Mucosa of descending colon (tissue), 3 donors: ENCODE measurements at regions not wholly inside any gene's neighbourhood (a gene's known extent, or its start where the extent isn't known, plus 50 kb on each side); places are given as distances from the start of the nearest gene placed in this dataset.

ENCODE experiments used
- ATAC-seq: fragments of 200-7000 bp; cut with Tn5 transposase; one replicate; pipeline ENCODE4 v1.9.1; 2020; ENCODE audit warnings: mild to moderate bottlenecking, moderate library complexity
- DNase-seq, 3 donors: peaks; one replicate each; pipeline ENCODE4 v3.0.0-alpha.2; 2020
- H3K36me3 ChIP-seq: fragments of 200-600 bp; one replicate; pipeline ENCODE4 v1.8.0; 2021; ENCODE audit warnings: low read depth, mild to moderate bottlenecking
- H3K4me1 ChIP-seq: fragments of 200-600 bp; one replicate; pipeline ENCODE4 v1.8.0; 2021; ENCODE audit warnings: low read depth, mild to moderate bottlenecking
- H3K4me3 ChIP-seq: fragments of 200-600 bp; one replicate; pipeline ENCODE4 v1.8.0; 2021; ENCODE audit warnings: mild to moderate bottlenecking
- H3K9me3 ChIP-seq: fragments of 200-600 bp; one replicate; pipeline ENCODE4 v1.8.0; 2021; ENCODE audit warnings: mild to moderate bottlenecking
- intact Hi-C, 2 donors: fragments of 100-400 bp; cut with DNase I in 1 of 2; cut with micrococcal nuclease in 1 of 2; formaldehyde crosslinking; loops; one replicate each; pipeline versions ENCODE4 v1.11.0 to v1.11.1; 2022; cut with DNase I, micrococcal nuclease
- TF ChIP-seq, protein P1 (sequence below): fragments of 200-600 bp; IDR thresholded peaks from one replicate; pipeline ENCODE4 v1.8.0; 2022; ENCODE audit warnings: antibody characterized with exemption, mild to moderate bottlenecking
- donor health status: DM: no; HTN: no; CAD: no; lungs with moderate emphysema.
- donor health status: DM: no; HTN: no; CAD: no.
- donor health status: DM: no; HTN: yes; CAD: no.

DNA sequence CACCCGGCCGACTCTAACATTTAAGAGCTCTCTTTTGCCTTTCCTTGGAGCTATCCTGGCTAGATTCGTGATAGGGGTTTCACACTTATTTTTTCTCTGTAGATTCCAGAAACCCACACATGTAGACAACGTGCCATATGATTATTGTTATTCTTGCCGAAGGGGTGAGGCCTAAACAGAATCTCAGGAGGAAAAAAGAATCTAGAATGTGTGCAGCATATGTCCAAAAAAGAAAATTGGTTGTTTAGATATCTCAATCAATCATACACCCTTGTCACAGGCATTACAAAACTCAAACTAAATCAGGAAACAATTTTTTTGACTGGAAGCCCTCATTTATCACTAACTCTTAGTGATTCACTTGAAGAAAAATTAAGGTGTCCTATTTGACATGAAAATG, 66.9 kb upstream of the TGM3 start:
- DNase-seq (no peak), ATAC-seq (no peak)
- H3K36me3 ChIP-seq, result no peaks in the 10 kb centered on the region
- TF ChIP-seq, protein P1, sequence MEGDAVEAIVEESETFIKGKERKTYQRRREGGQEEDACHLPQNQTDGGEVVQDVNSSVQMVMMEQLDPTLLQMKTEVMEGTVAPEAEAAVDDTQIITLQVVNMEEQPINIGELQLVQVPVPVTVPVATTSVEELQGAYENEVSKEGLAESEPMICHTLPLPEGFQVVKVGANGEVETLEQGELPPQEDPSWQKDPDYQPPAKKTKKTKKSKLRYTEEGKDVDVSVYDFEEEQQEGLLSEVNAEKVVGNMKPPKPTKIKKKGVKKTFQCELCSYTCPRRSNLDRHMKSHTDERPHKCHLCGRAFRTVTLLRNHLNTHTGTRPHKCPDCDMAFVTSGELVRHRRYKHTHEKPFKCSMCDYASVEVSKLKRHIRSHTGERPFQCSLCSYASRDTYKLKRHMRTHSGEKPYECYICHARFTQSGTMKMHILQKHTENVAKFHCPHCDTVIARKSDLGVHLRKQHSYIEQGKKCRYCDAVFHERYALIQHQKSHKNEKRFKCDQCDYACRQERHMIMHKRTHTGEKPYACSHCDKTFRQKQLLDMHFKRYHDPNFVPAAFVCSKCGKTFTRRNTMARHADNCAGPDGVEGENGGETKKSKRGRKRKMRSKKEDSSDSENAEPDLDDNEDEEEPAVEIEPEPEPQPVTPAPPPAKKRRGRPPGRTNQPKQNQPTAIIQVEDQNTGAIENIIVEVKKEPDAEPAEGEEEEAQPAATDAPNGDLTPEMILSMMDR, result no peak
- intact Hi-C loops, result no loop called here
- H3K4me1 ChIP-seq, result no peaks in the 10 kb centered on the region
- no peaks in the 10 kb centered on the region for H3K9me3 ChIP-seq
- no peak overlapping the region for H3K4me3 ChIP-seq

DNA sequence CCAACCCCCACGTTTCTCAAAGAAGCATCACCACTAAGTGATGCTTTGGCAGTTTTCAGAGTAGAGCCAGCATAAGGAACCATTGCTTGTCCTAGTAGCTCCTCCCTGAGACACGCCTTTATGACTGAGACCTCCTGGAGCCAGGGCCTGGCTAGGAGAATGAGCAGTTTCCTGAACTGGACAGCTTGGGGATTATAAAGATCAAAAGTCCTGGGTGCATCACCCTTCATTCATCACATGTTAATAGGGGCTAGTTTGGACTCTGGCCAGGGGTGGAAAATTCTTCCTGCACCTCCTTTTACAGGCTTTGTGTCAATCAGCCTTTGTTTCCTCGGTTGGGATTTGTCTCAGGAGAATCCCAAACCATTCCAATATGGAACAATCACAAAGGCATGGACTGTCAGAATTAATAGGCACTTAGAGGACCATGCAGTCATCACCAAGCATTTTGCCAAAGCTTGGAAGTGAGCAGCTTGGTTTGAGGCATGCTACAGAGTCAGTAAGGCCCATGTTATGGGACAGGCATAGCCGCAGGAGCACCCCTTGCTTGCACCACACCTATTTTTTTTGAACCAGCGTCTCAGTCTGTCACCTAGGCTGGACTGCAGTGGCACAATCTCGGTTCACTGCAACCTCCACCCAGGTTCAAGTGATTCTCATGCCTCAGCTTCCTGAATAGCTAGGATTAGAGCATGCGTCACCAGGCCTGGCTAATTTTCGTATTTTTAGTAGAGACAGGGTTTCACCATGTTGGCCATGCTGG, 64.9 kb upstream of the TGM3 start:
- peak; percentile 67 for ATAC-seq
- Histone ChIP-seq H3K9me3 (no peaks in the 10 kb centered on the region), H3K4me1 (no peaks in the 10 kb centered on the region), H3K4me3 (no peak overlapping the region), H3K36me3 (no peaks in the 10 kb centered on the region)
- TF ChIP-seq, protein P1, result no peak
- intact Hi-C loops, result no loop called here
- DNase-seq, result peak in 1 of 3 donors; percentile 24

DNA sequence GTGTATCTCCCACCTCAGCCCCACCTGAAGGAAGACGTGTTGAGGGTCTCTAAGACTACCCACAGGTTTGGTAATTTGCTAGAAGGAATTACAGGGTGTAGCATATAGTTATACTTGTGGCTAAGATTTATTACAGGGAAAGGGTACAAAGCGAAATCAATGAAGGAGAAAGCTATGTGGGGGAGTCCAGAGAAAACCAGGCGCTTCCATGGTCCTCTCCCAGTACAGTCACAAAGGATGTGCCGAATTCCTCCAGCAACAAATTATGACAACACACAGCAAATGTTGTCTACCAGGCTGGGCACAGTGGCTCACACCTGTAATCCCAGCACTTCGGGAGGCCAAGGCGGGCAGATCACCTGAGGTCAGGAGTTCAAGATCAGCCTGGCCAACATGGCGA, 64.1 kb upstream of the TGM3 start:
- TF ChIP-seq, protein P1, result no peak
- H3K4me1 ChIP-seq, result no peaks in the 10 kb centered on the region
- H3K36me3 ChIP-seq, result no peaks in the 10 kb centered on the region
- intact Hi-C loops, result no loop called here
- H3K4me3 ChIP-seq, result no peak overlapping the region
- DNase-seq, result no peak
- H3K9me3 ChIP-seq, result no peaks in the 10 kb centered on the region
- ATAC-seq, result no peak

DNA sequence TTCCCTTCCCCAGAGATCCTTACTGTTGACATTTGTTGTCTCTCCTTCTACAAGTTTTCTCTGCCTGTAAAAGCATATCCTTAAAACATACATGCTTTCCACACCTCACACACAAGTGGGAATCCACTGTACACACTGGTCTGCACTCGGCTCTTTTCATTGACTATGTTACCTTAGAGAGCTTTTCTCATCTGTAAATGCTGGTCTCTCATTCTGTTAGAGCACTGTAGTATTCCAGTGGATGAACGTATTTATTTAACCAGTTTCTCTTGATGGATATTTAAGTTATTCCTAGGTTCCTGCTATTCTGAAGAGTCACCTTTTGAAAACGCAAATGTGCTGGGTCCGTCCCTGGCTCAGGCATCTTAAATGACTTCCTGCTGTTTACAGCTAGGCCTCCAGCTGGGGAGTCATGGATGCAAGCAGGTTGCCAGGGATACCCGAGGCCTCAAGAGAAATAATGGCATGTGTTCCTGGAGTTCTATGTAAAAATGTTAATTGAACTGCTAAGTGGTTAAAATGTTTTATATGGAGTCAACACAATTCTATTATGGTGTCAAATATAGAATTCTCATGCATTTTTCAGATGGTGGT, 61.1 kb upstream of the TGM3 start:
- no peak overlapping the region for H3K4me3 ChIP-seq
- no peak for DNase-seq
- H3K9me3 ChIP-seq, result no peaks in the 10 kb centered on the region
- no peaks in the 10 kb centered on the region for H3K36me3 ChIP-seq
- no peak for ATAC-seq
- TF ChIP-seq, protein P1, result no peak
- H3K4me1 ChIP-seq, result no peaks in the 10 kb centered on the region
- intact Hi-C loops, result no loop called here

DNA sequence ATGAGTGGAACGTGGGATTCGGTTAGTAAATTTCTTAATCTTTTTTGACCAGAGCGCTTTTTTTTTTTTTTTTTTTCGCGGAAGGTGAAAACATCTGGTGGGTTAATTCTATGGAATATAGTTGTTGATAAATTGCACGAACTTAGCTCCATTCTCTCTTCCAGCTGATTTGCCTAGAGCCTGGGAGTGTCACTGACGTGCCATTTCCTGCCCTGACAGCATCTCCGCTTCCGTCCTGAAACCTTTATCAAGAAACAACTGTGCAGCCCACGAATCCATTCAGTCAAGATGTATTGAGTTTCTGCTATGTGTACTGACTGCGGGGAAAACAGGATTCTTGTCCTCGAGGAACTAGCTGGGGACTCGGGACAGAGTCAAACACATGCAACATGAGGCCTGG, 59.5 kb upstream of the TGM3 start:
- ATAC-seq, result no peak
- no peak overlapping the region for H3K4me3 ChIP-seq
- intact Hi-C loops, result no loop called here
- TF ChIP-seq, protein P1, result no peak
- no peaks in the 10 kb centered on the region for H3K9me3 ChIP-seq
- H3K36me3 ChIP-seq, result no peaks in the 10 kb centered on the region
- no peaks in the 10 kb centered on the region for H3K4me1 ChIP-seq
- DNase-seq, result no peak
